H1 (cell line): ENCODE measurements at regions not wholly inside any gene's neighbourhood (a gene's known extent, or its start where the extent isn't known, plus 50 kb on each side); places are given as distances from the start of the nearest gene placed in this dataset.

Experiments
- ASH2L ChIP-seq: fragments of 200-600, 300-600 bp; sonication (generic); IDR thresholded peaks from one replicate; pipeline ENCODE4 v1.7.1; 2017; ENCODE audit warnings: low read length
- BACH1 ChIP-seq: IDR thresholded peaks from 2 replicates; pipeline ENCODE4 v1.6.1; 2012; ENCODE audit warnings: low read length, improper control_type of control experiment
- CEBPB ChIP-seq: IDR thresholded peaks from 2 replicates; pipeline ENCODE4 v1.6.1; 2012; ENCODE audit warnings: low read depth, low read length
- E2F6 ChIP-seq: IDR thresholded peaks from 2 replicates; pipeline ENCODE4 v1.6.1; 2012; ENCODE audit warnings: inconsistent platforms
- HDAC2 ChIP-seq, 2 experiments: fragments of 300-600 bp in 1 of 2; sonication (generic) in 1 of 2; IDR thresholded peaks; 2 replicates each; pipeline ENCODE4 v1.6.1; 2011 to 2012; ENCODE audit warnings: low read depth in 2 of 2, low read length in 2 of 2, mild to moderate bottlenecking in 2 of 2, moderate library complexity in 2 of 2, borderline replicate concordance in 1 of 2, inconsistent platforms in 1 of 2
- HDAC6 ChIP-seq: IDR thresholded peaks from one replicate; pipeline ENCODE4 v1.7.1; 2012; ENCODE audit warnings: low read depth, mild to moderate bottlenecking, inconsistent platforms, low read length, moderate library complexity
- KDM5A ChIP-seq: fragments of 200-600 bp; IDR thresholded peaks from 2 replicates; pipeline ENCODE4 v1.7.1; 2012; ENCODE audit warnings: mild to moderate bottlenecking, low read length, inconsistent platforms, mixed read lengths
- NANOG ChIP-seq: IDR thresholded peaks from 2 replicates; pipeline ENCODE4 v1.6.1; 2011; ENCODE audit warnings: low read length, low read depth, mild to moderate bottlenecking, inconsistent platforms; ENCODE audit not compliant: insufficient read depth, poor library complexity, severe bottlenecking
- RAD21 ChIP-seq, 2 experiments: IDR thresholded peaks in 1 of 2; conservative IDR thresholded peaks in 1 of 2; 2 replicates each; pipeline ENCODE4 v1.6.1; 2011; ENCODE audit warnings: low read depth in 2 of 2, low read length in 2 of 2, improper control_type of control experiment in 1 of 2, inconsistent platforms in 1 of 2, mild to moderate bottlenecking in 1 of 2, moderate library complexity in 1 of 2
- TAF1 ChIP-seq: IDR thresholded peaks from 2 replicates; pipeline ENCODE4 v1.6.1; 2011; ENCODE audit warnings: mild to moderate bottlenecking, low read depth, low read length
- TCF12 ChIP-seq: IDR thresholded peaks from 2 replicates; pipeline ENCODE4 v1.6.1; 2011; ENCODE audit warnings: low read depth, mild to moderate bottlenecking, low read length

DNA sequence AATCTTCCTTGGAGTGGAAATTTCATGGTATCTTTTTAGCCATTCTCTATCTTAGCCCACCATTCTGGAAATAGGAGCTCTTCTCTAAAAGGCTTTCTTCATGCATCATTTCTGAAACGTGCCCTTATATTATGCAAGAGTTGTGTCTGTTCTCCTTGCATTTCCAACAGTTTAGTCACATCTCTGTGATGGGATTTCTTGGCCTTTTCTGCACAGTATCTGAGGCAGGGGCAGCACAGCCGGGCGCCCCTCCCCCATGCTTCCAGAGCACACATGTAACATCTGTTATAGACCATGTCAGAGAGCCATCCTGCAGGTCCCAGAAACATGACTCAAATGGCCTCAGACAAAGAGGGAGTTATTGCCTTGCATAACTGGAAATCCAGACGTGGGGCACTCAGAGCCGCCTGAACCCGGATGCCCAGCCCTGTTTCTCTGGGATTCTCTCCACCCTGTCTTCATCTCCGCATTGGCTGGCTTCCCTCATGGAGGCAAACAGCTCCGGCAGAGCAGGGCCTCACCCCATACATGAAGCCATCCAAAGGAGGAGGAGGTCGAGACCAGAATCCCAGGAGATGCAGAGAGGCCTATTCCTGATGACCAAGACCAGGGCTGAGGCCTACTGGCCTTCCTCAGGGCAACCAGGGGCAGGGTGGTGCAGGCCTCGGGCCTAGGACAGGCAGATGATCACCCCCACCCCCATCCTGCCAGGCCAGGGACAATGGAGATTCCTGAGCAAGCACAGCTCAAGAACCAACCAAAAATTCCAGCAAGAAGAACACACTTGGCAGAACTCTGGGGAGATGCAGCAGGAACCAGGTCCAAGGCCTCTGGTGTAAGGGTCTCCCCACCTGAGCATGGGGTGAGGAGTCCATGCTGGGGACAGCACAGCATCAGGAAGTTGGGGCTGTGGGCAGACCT, 61.3 kb downstream of the IGLL5 start (continued):
- no peak for TF ChIP-seq RAD21 (IDR thresholded peaks at IDR 0.05 in 1 of 2, conservative IDR thresholded peaks at IDR 0.05 in 1 of 2; ENCODE audit: low read depth in 2 of 2, low read length in 2 of 2)
- TF ChIP-seq E2F6 = no peak
- no peak for TF ChIP-seq HDAC2 (IDR thresholded peaks at IDR 0.05; ENCODE audit: borderline replicate concordance in 1 of 2, low read depth in 2 of 2, low read length in 2 of 2)
- no peak for TF ChIP-seq CEBPB
- TF ChIP-seq BACH1 = no peak
- TF ChIP-seq TCF12 = no peak
- no peak for TF ChIP-seq KDM5A
- TF ChIP-seq TAF1 = no peak
- no peak for TF ChIP-seq ASH2L
- no peak for TF ChIP-seq NANOG
- TF ChIP-seq HDAC6 = no peak
